SK-N-SH (cell line): ENCODE measurements at regions not wholly inside any gene's neighbourhood (a gene's known extent, or its start where the extent isn't known, plus 50 kb on each side); places are given as distances from the start of the nearest gene placed in this dataset.

Experiments used
- CTCF ChIA-PET: fragments of 300-600, 350-600 bp; formaldehyde crosslinking; extraction: SDS; loops from one replicate; lab custom pipeline; 2021; lab: Yijun Ruan, JAX
- POLR2A ChIA-PET: fragments of 350-600 bp; sonication (Branson Sonifier 250); formaldehyde crosslinking; extraction: SDS; loops from one replicate; lab custom pipeline; 2020; ENCODE audit warnings: antibody characterized with exemption, inconsistent platforms; lab: Yijun Ruan, JAX
- DNase-seq: peaks from one replicate; pipeline ENCODE4 v3.0.0; 2012
- H2AFZ ChIP-seq: fragments of 200-600 bp; sonication (generic); 2 replicates; pipeline ENCODE4 v1.8.1; 2016; ENCODE audit warnings: antibody characterized with exemption, mild to moderate bottlenecking, low read depth
- H3F3A ChIP-seq: fragments of 200-600 bp; sonication (generic); replicated peaks from 2 replicates; pipeline ENCODE3; 2016; ENCODE audit warnings: antibody characterized with exemption, mild to moderate bottlenecking; ENCODE audit not compliant: insufficient read depth
- H3K27ac ChIP-seq, 2 experiments: fragments of 200-500 bp in 1 of 2; fragments of 200-600 bp in 1 of 2; sonication (Bioruptor generic) in 1 of 2; sonication (generic), shearing (Covaris generic) in 1 of 2; 2 replicates each; pipeline versions ENCODE4 v1.5.1 to v1.6.1; 2014 to 2016; ENCODE audit warnings: low read depth in 2 of 2, inconsistent platforms in 1 of 2, low read length in 1 of 2, mild to moderate bottlenecking in 1 of 2, mixed read lengths in 1 of 2
- H3K27me3 ChIP-seq: fragments of 200-600 bp; sonication (generic), shearing (Covaris generic); 2 replicates; pipeline ENCODE4 v1.6.1; 2016; ENCODE audit warnings: mixed run types; ENCODE audit not compliant: insufficient read depth
- H3K36me3 ChIP-seq, 2 experiments: fragments of 200-500 bp in 1 of 2; fragments of 200-600 bp in 1 of 2; sonication (Bioruptor generic) in 1 of 2; sonication (generic) in 1 of 2; replicated peaks in 1 of 2; 2 replicates each; pipeline versions ENCODE3 to v1.5.1; 2014 to 2016; ENCODE audit warnings: low read length in 1 of 2, mild to moderate bottlenecking in 1 of 2; ENCODE audit not compliant: insufficient read depth in 2 of 2, control insufficient read depth in 1 of 2
- H3K4me1 ChIP-seq, 2 experiments: fragments of 200-500 bp in 1 of 2; fragments of 200-600 bp in 1 of 2; sonication (Bioruptor generic) in 1 of 2; sonication (generic), shearing (Covaris generic) in 1 of 2; 2 replicates each; pipeline versions ENCODE4 v1.5.1 to v1.6.1; 2014 to 2016; ENCODE audit warnings: low read depth in 1 of 2, low read length in 1 of 2, mixed run types in 1 of 2; ENCODE audit not compliant: insufficient read depth in 2 of 2, control insufficient read depth in 1 of 2
- H3K4me2 ChIP-seq: fragments of 200-600 bp; sonication (generic), shearing (Covaris generic); 2 replicates; pipeline ENCODE4 v1.6.1; 2017; ENCODE audit warnings: mixed run types
- H3K4me3 ChIP-seq, 2 experiments: fragments of 200-500 bp in 1 of 2; fragments of 200-600 bp in 1 of 2; sonication (Bioruptor generic) in 1 of 2; sonication (generic), shearing (Covaris generic) in 1 of 2; 2 replicates each; pipeline versions ENCODE4 v1.5.1 to v1.8.1; 2014 to 2016; ENCODE audit warnings: low read depth in 2 of 2, inconsistent platforms in 1 of 2, low read length in 1 of 2, mild to moderate bottlenecking in 1 of 2, mixed read lengths in 1 of 2, moderate library complexity in 1 of 2
- H3K79me2 ChIP-seq: fragments of 200-600 bp; sonication (generic); 2 replicates; pipeline ENCODE4 v1.8.1; 2017; ENCODE audit warnings: mild to moderate bottlenecking; ENCODE audit not compliant: insufficient read depth
- H3K9ac ChIP-seq: fragments of 200-600 bp; sonication (generic); 2 replicates; pipeline ENCODE4 v1.6.1; 2017; ENCODE audit warnings: mixed run types
- H3K9me2 ChIP-seq: fragments of 200-600 bp; sonication (generic); 2 replicates; pipeline ENCODE4 v1.6.1; 2017; ENCODE audit warnings: mixed run types
- H3K9me3 ChIP-seq: fragments of 200-600 bp; sonication (generic); 2 replicates; pipeline ENCODE4 v1.6.1; 2017; ENCODE audit warnings: mixed run types, mild to moderate bottlenecking, moderate library complexity
- H4K20me1 ChIP-seq: fragments of 200-600 bp; sonication (generic); 2 replicates; pipeline ENCODE4 v1.6.1; 2017; ENCODE audit warnings: mild to moderate bottlenecking, mixed run types; ENCODE audit not compliant: insufficient read depth
- CHD2 ChIP-seq: fragments of 150-350 bp; IDR thresholded peaks from 2 replicates; pipeline ENCODE4 v1.6.1; 2018; ENCODE audit warnings: low read length; ENCODE audit not compliant: partially characterized antibody
- ELF1 ChIP-seq: IDR thresholded peaks from 2 replicates; pipeline ENCODE4 v1.4.0; 2012
- EZH2phosphoT487 ChIP-seq: fragments of 200-600 bp; sonication (generic); IDR thresholded peaks from 2 replicates; pipeline ENCODE4 v1.6.1; 2017; ENCODE audit warnings: low read depth, mixed run types, mild to moderate bottlenecking, antibody characterized with exemption, moderate library complexity, borderline replicate concordance
- FOSL2 ChIP-seq: IDR thresholded peaks from 2 replicates; pipeline ENCODE4 v1.4.0; 2012; ENCODE audit warnings: low read depth, mild to moderate bottlenecking, moderate library complexity, borderline replicate concordance
- FOXM1 ChIP-seq: IDR thresholded peaks from 2 replicates; pipeline ENCODE4 v1.4.0; 2012; ENCODE audit warnings: low read depth, mild to moderate bottlenecking
- JUND ChIP-seq: IDR thresholded peaks from 2 replicates; pipeline ENCODE4 v1.4.0; 2012
- NFIC ChIP-seq: IDR thresholded peaks from 2 replicates; pipeline ENCODE4 v1.4.0; 2012; ENCODE audit warnings: borderline replicate concordance
- RXRA ChIP-seq: IDR thresholded peaks from 2 replicates; pipeline ENCODE4 v1.4.0; 2012; ENCODE audit warnings: low read depth, mild to moderate bottlenecking, borderline replicate concordance
- SIN3A ChIP-seq: IDR thresholded peaks from 2 replicates; pipeline ENCODE4 v1.6.1; 2012; ENCODE audit warnings: low read depth, mild to moderate bottlenecking, low read length, moderate library complexity, borderline replicate concordance
- TAF1 ChIP-seq: IDR thresholded peaks from 2 replicates; pipeline ENCODE4 v1.6.1; 2012; ENCODE audit warnings: low read depth, mild to moderate bottlenecking, low read length, moderate library complexity, borderline replicate concordance
- WGBS: methylation state at CpG from one replicate; pipeline ENCODE4 v1.1.6; 2017; ENCODE audit warnings: low lambda C conversion rate; 5-methylcytosine and 5-hydroxymethylcytosine counted together

DNA sequence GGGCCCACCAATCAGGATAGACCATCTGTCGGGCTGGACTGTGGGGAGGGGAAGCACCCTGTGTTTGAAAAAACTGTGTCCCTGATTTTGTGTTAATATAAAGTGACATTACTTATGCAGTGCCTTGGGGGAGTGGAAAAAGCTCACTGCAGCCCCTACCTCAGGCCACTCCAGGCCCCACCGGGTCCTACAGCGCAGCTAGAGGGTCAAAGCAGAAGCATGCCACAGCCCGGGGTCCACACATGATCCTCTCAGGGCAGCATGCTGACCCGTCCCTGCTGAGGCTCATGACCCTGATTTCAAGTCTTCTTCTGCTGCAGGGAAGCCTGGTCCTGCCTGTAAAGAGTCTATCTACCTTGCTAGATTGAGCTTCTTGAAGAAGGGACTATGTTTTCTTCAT is 133.0 kb upstream of the PLCB4 start:
- Histone ChIP-seq H3K9me3 (no peaks in the 10 kb centered on the region), H3K79me2 (no peaks in the 10 kb centered on the region), H3F3A (no peaks in the 10 kb centered on the region), H3K36me3 (no peaks in the 10 kb centered on the region), H3K9ac (no peak overlapping the region), H2AFZ (no peak overlapping the region), H3K4me1 (no peaks in the 10 kb centered on the region), H3K27me3 (no peaks in the 10 kb centered on the region), H3K4me2 (no peak overlapping the region), H4K20me1 (no peaks in the 10 kb centered on the region), H3K27ac (no peak overlapping the region), H3K9me2 (no peaks in the 10 kb centered on the region), H3K4me3 (no peak overlapping the region)
- CTCF ChIA-PET = no interaction called here
- POLR2A ChIA-PET = no interaction called here
- WGBS = 79% methylated on average over 2 of the region's 5 CpGs
- no peak for TF ChIP-seq TAF1
- no peak for TF ChIP-seq SIN3A
- TF ChIP-seq CHD2 = no peak
- TF ChIP-seq ELF1 = no peak
- no peak for TF ChIP-seq EZH2phosphoT487
- TF ChIP-seq FOXM1 = no peak
- TF ChIP-seq RXRA = no peak
- TF ChIP-seq FOSL2 = no peak
- DNase-seq = no peak

DNA sequence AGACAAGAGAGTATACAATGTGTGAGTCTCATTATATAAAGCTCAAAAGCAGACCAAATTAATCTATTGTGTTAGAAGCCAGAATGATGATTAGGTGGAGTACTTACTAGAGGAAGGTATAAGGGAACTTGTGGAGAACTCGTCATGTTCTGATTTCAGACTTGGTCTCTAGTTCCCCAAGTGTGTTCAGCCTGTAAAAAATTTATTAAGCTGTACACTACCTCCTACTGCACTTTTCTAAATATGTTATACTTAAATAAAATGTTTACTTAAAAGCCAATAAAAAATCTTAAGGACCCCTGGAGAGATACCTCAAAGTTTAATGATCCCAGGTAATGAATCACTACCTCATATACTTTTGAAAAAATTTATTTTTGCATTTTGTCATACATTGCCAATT is 130.4 kb upstream of the PLCB4 start:
- H3K4me2 ChIP-seq = no peak overlapping the region
- no peaks in the 10 kb centered on the region for H4K20me1 ChIP-seq
- CTCF ChIA-PET = no interaction called here
- WGBS = 50% methylated on average over 1 of the region's 1 CpG
- no peak overlapping the region for H3K9ac ChIP-seq
- H3K27me3 ChIP-seq = no peaks in the 10 kb centered on the region
- no peak overlapping the region for H3K4me3 ChIP-seq
- H3K79me2 ChIP-seq = no peaks in the 10 kb centered on the region
- no peaks in the 10 kb centered on the region for H3K4me1 ChIP-seq
- no peak for DNase-seq
- H3K9me2 ChIP-seq = no peaks in the 10 kb centered on the region
- no peak overlapping the region for H2AFZ ChIP-seq
- no peaks in the 10 kb centered on the region for H3K9me3 ChIP-seq
- H3F3A ChIP-seq = no peaks in the 10 kb centered on the region
- POLR2A ChIA-PET = no interaction called here
- no peaks in the 10 kb centered on the region for H3K36me3 ChIP-seq
- no peak for TF ChIP-seq NFIC
- TF ChIP-seq JUND = no peak
- no peak for TF ChIP-seq CHD2
- H3K27ac ChIP-seq = no peak overlapping the region

DNA sequence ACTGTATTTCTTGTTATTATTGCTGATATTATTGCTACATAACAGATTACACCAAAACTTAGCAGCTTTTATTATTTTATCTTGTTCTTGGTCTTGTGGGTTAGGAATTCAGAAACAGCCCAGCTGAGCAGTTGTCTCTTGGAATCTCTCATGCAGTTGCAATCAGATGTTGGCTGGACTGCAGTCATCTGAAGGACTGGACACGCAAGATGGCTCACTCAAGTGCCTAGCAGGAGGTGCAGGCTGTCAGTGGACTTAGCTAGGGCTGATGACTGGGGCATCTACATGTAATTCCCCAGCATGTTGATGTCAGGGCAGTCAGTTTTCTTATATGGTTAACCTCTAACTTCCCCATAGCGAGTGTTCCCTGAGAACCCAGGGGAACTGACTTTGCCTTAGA is 128.6 kb upstream of the PLCB4 start:
- DNase-seq = no peak
- no peak overlapping the region for H3K9ac ChIP-seq
- no peaks in the 10 kb centered on the region for H3K9me3 ChIP-seq
- no peak overlapping the region for H2AFZ ChIP-seq
- H3K27me3 ChIP-seq = no peaks in the 10 kb centered on the region
- no peaks in the 10 kb centered on the region for H3F3A ChIP-seq
- H3K4me1 ChIP-seq = no peaks in the 10 kb centered on the region
- H3K9me2 ChIP-seq = no peaks in the 10 kb centered on the region
- no peak overlapping the region for H3K4me2 ChIP-seq
- H4K20me1 ChIP-seq = no peaks in the 10 kb centered on the region
- no peak overlapping the region for H3K4me3 ChIP-seq
- no peaks in the 10 kb centered on the region for H3K36me3 ChIP-seq
- H3K27ac ChIP-seq = no peak overlapping the region
- CTCF ChIA-PET = no interaction called here
- H3K79me2 ChIP-seq = no peaks in the 10 kb centered on the region
- no peak for TF ChIP-seq ELF1
- TF ChIP-seq, all 33 proteins: peak for 0
- POLR2A ChIA-PET = no interaction called here
- 72% methylated on average over 2 of the region's 2 CpGs for WGBS
